HL-60 (cell line): ENCODE measurements at regions not wholly inside any gene's neighbourhood (a gene's known extent, or its start where the extent isn't known, plus 50 kb on each side); places are given as distances from the start of the nearest gene placed in this dataset.
"Not testable (repeated sequence)": the region's sequence is repeated elsewhere in the genome, so short reads cannot be mapped to it uniquely, and the experiment has no call there.

Experiments
- CTCF ChIP-seq: IDR thresholded peaks from one replicate; pipeline ENCODE4 v1.5.1; 2011; ENCODE audit warnings: low read length, control low read depth, inconsistent platforms; ENCODE audit not compliant: insufficient read depth
- GABPA ChIP-seq: IDR thresholded peaks from 2 replicates; pipeline ENCODE4 v1.6.1; 2012; ENCODE audit warnings: low read depth
- POLR2AphosphoS5 ChIP-seq: IDR thresholded peaks from 2 replicates; pipeline ENCODE4 v1.6.1; 2012; ENCODE audit warnings: low read depth
- REST ChIP-seq: IDR thresholded peaks from 2 replicates; pipeline ENCODE4 v1.6.1; 2012; ENCODE audit warnings: low read depth; ENCODE audit not compliant: insufficient replicate concordance

- not testable (repeated sequence) for TF ChIP-seq REST, CTCF, POLR2AphosphoS5, GABPA
These were observed 76.9 kb upstream of the ZNG1F start for GRCh38 chr9:41266000-41266399.
